NCI-H345 treated with DMSO at 0.1 percent for 48 hours (cell line): ENCODE measurements at regions not wholly inside any gene's neighbourhood (a gene's known extent, or its start where the extent isn't known, plus 50 kb on each side); places are given as distances from the start of the nearest gene placed in this dataset.
"Not testable (repeated sequence)": the region's sequence is repeated elsewhere in the genome, so short reads cannot be mapped to it uniquely, and the experiment has no call there.

ENCODE experiments used
- DNase-seq: peaks from one replicate; lab custom pipeline; 2025; ENCODE audit not compliant: unreplicated experiment; lab: John Stamatoyannopoulos, UW

- DNase-seq = no peak
Observed at GRCh38 chr13:50616101-50616500, 227.4 kb downstream of the DLEU7 start.

GRCh38 chr13:50617134-50617721 is 226.3 kb downstream of the DLEU7 start:
- no peak for DNase-seq

GRCh38 chr13:50618206-50618605 is 225.3 kb downstream of the DLEU7 start:
- DNase-seq = no peak

- DNase-seq = no peak
Observed at GRCh38 chr13:50626101-50626547, 217.4 kb downstream of the DLEU7 start.

GRCh38 chr13:50627111-50627510 is 216.4 kb downstream of the DLEU7 start:
- DNase-seq = no peak

- not testable (repeated sequence) for DNase-seq
Observed at GRCh38 chr13:50628512-50628911, 215.0 kb downstream of the DLEU7 start.

- DNase-seq = no peak
Observed at GRCh38 chr13:50629497-50629896, 214.0 kb downstream of the DLEU7 start.

- DNase-seq = no peak
Observed at GRCh38 chr13:50629966-50630365, 213.5 kb downstream of the DLEU7 start.

- DNase-seq = no peak
Observed at GRCh38 chr13:50631041-50631440, 212.5 kb downstream of the DLEU7 start.

GRCh38 chr13:50634339-50634738 is 209.2 kb downstream of the DLEU7 start:
- no peak for DNase-seq

GRCh38 chr13:50635504-50635903 is 208.0 kb downstream of the DLEU7 start:
- DNase-seq = no peak

GRCh38 chr13:50636007-50636704 is 207.3 kb downstream of the DLEU7 start:
- DNase-seq = no peak

- no peak for DNase-seq
Observed at GRCh38 chr13:50643060-50643459, 200.4 kb downstream of the DLEU7 start.

GRCh38 chr13:50644081-50644871 is 199.2 kb downstream of the DLEU7 start:
- DNase-seq = no peak

- DNase-seq = no peak
Observed at GRCh38 chr13:50645092-50645491, 198.4 kb downstream of the DLEU7 start.

GRCh38 chr13:50646070-50646469 is 197.4 kb downstream of the DLEU7 start:
- DNase-seq = no peak

GRCh38 chr13:50649211-50649610 is 194.3 kb downstream of the DLEU7 start:
- no peak for DNase-seq

GRCh38 chr13:50650592-50651504 is 192.6 kb downstream of the DLEU7 start:
- DNase-seq = no peak

GRCh38 chr13:50651922-50652321 is 191.6 kb downstream of the DLEU7 start:
- DNase-seq = no peak

GRCh38 chr13:50654331-50654730 is 189.2 kb downstream of the DLEU7 start:
- no peak for DNase-seq

GRCh38 chr13:50661881-50662280 is 181.6 kb downstream of the DLEU7 start:
- not testable (repeated sequence) for DNase-seq
